ENCODE measurements at regions not wholly inside any gene's neighbourhood (a gene's known extent, or its start where the extent isn't known, plus 50 kb on each side); places are given as distances from the start of the nearest gene placed in this dataset.

DNA sequence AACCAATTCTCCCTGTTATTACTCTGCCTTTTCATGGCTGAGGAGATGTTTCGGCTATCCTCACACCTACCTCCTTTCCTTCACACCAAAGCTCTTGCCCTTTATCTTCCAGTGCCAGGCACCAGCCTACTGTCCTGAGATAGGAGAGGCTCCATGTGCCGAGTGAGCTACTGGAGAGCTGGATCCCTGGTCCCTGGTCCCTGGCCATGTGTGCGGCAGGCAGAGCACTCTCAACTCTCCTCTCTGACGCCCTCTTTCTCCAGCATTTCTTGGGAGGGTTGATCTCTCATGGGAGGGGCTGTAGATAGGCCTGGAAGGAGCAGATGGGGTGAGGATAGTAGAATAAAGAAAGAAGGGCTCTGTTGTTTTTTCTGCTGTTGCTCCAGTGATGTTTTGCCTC, 277.1 kb upstream of the UMPS start:
- Histone ChIP-seq H3K27me3 (ENCODE audit: control insufficient read depth, insufficient read depth, low read length) (no peaks in the 10 kb centered on the region), H3K27ac (ENCODE audit: insufficient read depth, low read length) (no peak overlapping the region), H2AFZ (ENCODE audit: low read length) (no peak overlapping the region), H3K9me3 (ENCODE audit: control insufficient read depth, insufficient read depth, low read depth, low read length) (no peaks in the 10 kb centered on the region), H3K9ac (ENCODE audit: insufficient read depth, low read length) (no peak overlapping the region), H3K79me2 (ENCODE audit: control insufficient read depth, insufficient read depth, low read length) (no peaks in the 10 kb centered on the region), H3K4me1 (ENCODE audit: control insufficient read depth, extremely low read depth, insufficient read depth, low read length) (no peaks in the 10 kb centered on the region), H4K20me1 (ENCODE audit: control insufficient read depth, extremely low read depth, insufficient read depth, low read length) (no peaks in the 10 kb centered on the region), H3K36me3 (ENCODE audit: control insufficient read depth, insufficient read depth, low read length) (no peaks in the 10 kb centered on the region), H3K4me2 (ENCODE audit: extremely low read depth, insufficient read depth, low read length) (no peak overlapping the region), H3K4me3 (replicated peaks in 1 of 4; ENCODE audit: control extremely low read depth in 1 of 4, insufficient read depth in 1 of 4, low read depth in 3 of 4, low read length in 4 of 4) (no peak overlapping the region)
- TF ChIP-seq EZH2 (IDR thresholded peaks at IDR 0.05; ENCODE audit: low read length, missing control alignments) = no peak
- TF ChIP-seq, protein P1, sequence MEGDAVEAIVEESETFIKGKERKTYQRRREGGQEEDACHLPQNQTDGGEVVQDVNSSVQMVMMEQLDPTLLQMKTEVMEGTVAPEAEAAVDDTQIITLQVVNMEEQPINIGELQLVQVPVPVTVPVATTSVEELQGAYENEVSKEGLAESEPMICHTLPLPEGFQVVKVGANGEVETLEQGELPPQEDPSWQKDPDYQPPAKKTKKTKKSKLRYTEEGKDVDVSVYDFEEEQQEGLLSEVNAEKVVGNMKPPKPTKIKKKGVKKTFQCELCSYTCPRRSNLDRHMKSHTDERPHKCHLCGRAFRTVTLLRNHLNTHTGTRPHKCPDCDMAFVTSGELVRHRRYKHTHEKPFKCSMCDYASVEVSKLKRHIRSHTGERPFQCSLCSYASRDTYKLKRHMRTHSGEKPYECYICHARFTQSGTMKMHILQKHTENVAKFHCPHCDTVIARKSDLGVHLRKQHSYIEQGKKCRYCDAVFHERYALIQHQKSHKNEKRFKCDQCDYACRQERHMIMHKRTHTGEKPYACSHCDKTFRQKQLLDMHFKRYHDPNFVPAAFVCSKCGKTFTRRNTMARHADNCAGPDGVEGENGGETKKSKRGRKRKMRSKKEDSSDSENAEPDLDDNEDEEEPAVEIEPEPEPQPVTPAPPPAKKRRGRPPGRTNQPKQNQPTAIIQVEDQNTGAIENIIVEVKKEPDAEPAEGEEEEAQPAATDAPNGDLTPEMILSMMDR (conservative IDR thresholded peaks at IDR 0.05 in 1 of 2, IDR thresholded peaks at IDR 0.05 in 1 of 2; ENCODE audit: low read depth in 1 of 2, low read length in 2 of 2) = no peak
- no peak for DNase-seq (ENCODE audit: low read depth in 2 of 2)

GRCh38 chr3:124455891-124456290, 274.4 kb upstream of the UMPS start:
- no peaks in the 10 kb centered on the region for H3K4me1 ChIP-seq (ENCODE audit: control insufficient read depth, extremely low read depth, insufficient read depth, low read length)
- no peak overlapping the region for H2AFZ ChIP-seq (ENCODE audit: low read length)
- no peak overlapping the region for H3K9ac ChIP-seq (ENCODE audit: insufficient read depth, low read length)
- H3K4me2 ChIP-seq (ENCODE audit: extremely low read depth, insufficient read depth, low read length) = no peak overlapping the region
- TF ChIP-seq, protein P1 (conservative IDR thresholded peaks at IDR 0.05 in 1 of 2, IDR thresholded peaks at IDR 0.05 in 1 of 2; ENCODE audit: low read depth in 1 of 2, low read length in 2 of 2) = no peak
- no peak for TF ChIP-seq EZH2 (IDR thresholded peaks at IDR 0.05; ENCODE audit: low read length, missing control alignments)
- no peak overlapping the region for H3K27ac ChIP-seq (ENCODE audit: insufficient read depth, low read length)
- H3K36me3 ChIP-seq (ENCODE audit: control insufficient read depth, insufficient read depth, low read length) = no peaks in the 10 kb centered on the region
- H3K9me3 ChIP-seq (ENCODE audit: control insufficient read depth, insufficient read depth, low read depth, low read length) = no peaks in the 10 kb centered on the region
- H3K79me2 ChIP-seq (ENCODE audit: control insufficient read depth, insufficient read depth, low read length) = no peaks in the 10 kb centered on the region
- no peaks in the 10 kb centered on the region for H3K27me3 ChIP-seq (ENCODE audit: control insufficient read depth, insufficient read depth, low read length)
- no peak overlapping the region for H3K4me3 ChIP-seq (replicated peaks in 1 of 4; ENCODE audit: control extremely low read depth in 1 of 4, insufficient read depth in 1 of 4, low read depth in 3 of 4, low read length in 4 of 4)
- H4K20me1 ChIP-seq (ENCODE audit: control insufficient read depth, extremely low read depth, insufficient read depth, low read length) = no peaks in the 10 kb centered on the region
- DNase-seq (ENCODE audit: low read depth in 2 of 2) = peak in 1 of 2 donors; percentile 3

DNA sequence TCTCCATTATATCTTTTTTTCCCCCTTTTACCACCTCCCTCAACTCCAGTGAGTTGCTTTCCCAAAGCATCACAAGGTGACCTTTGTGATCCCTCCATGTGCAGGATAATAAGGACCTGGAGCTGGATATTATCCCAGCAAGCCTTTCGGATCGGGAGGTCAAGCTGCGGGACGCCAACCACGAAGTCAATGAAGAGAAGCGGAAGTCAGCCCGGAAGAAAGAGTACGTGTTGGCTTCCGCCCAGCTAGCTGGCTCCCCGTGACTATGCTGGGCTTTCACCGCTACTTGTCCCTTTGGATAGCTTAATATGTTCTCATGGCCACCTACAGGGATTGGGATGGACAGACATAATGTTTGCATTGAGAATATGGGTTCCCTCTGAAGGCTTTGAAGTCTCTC, 273.7 kb upstream of the UMPS start:
- Histone ChIP-seq H3K36me3 (ENCODE audit: control insufficient read depth, insufficient read depth, low read length) (no peaks in the 10 kb centered on the region), H3K9me3 (ENCODE audit: control insufficient read depth, insufficient read depth, low read depth, low read length) (no peaks in the 10 kb centered on the region), H3K9ac (ENCODE audit: insufficient read depth, low read length) (no peak overlapping the region), H4K20me1 (ENCODE audit: control insufficient read depth, extremely low read depth, insufficient read depth, low read length) (no peaks in the 10 kb centered on the region), H2AFZ (ENCODE audit: low read length) (no peak overlapping the region), H3K79me2 (ENCODE audit: control insufficient read depth, insufficient read depth, low read length) (no peaks in the 10 kb centered on the region), H3K27ac (ENCODE audit: insufficient read depth, low read length) (no peak overlapping the region), H3K4me3 (replicated peaks in 1 of 4; ENCODE audit: control extremely low read depth in 1 of 4, insufficient read depth in 1 of 4, low read depth in 3 of 4, low read length in 4 of 4) (no peak overlapping the region), H3K4me2 (ENCODE audit: extremely low read depth, insufficient read depth, low read length) (no peak overlapping the region), H3K4me1 (ENCODE audit: control insufficient read depth, extremely low read depth, insufficient read depth, low read length) (no peaks in the 10 kb centered on the region), H3K27me3 (ENCODE audit: control insufficient read depth, insufficient read depth, low read length) (no peaks in the 10 kb centered on the region)
- TF ChIP-seq EZH2 (IDR thresholded peaks at IDR 0.05; ENCODE audit: low read length, missing control alignments) = no peak
- TF ChIP-seq, protein P1 (conservative IDR thresholded peaks at IDR 0.05 in 1 of 2, IDR thresholded peaks at IDR 0.05 in 1 of 2; ENCODE audit: low read depth in 1 of 2, low read length in 2 of 2) = no peak
- DNase-seq (ENCODE audit: low read depth in 2 of 2) = no peak

All from fibroblast of lung (primary cell).